ENCODE measurements at regions not wholly inside any gene's neighbourhood (a gene's known extent, or its start where the extent isn't known, plus 50 kb on each side); places are given as distances from the start of the nearest gene placed in this dataset.
A peak's percentile ranks its signal among the peaks of the same experiment; 100 is the strongest.

DNA sequence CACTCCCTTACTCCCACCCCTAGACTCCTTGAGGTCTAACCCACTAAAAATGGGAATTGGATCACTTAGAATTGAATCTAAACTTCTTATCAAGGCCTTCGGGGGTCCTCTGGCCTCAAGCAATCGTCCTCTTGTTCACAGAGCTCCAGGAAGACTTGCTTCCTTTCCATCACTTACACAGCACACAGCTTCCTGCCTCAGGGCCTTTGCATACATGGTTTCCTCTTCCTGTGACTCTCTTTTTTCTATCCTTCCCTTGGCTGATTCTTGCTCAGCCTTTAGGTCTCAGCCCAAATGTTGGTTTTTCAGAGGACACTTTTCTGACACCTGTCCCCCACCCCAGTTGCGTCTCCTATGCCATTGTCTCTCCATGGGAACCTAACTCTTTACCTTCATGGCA, 50.0 kb upstream of the ALDH1B1 start:
- TF ChIP-seq POLR2AphosphoS5 (IDR thresholded peaks at IDR 0.05), result no peak
- TF ChIP-seq, protein P1, sequence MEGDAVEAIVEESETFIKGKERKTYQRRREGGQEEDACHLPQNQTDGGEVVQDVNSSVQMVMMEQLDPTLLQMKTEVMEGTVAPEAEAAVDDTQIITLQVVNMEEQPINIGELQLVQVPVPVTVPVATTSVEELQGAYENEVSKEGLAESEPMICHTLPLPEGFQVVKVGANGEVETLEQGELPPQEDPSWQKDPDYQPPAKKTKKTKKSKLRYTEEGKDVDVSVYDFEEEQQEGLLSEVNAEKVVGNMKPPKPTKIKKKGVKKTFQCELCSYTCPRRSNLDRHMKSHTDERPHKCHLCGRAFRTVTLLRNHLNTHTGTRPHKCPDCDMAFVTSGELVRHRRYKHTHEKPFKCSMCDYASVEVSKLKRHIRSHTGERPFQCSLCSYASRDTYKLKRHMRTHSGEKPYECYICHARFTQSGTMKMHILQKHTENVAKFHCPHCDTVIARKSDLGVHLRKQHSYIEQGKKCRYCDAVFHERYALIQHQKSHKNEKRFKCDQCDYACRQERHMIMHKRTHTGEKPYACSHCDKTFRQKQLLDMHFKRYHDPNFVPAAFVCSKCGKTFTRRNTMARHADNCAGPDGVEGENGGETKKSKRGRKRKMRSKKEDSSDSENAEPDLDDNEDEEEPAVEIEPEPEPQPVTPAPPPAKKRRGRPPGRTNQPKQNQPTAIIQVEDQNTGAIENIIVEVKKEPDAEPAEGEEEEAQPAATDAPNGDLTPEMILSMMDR (IDR thresholded peaks at IDR 0.05), result no peak
- TF ChIP-seq EP300 (IDR thresholded peaks at IDR 0.05), result no peak
- TF ChIP-seq POLR2A (IDR thresholded peaks at IDR 0.05; ENCODE audit: low read depth), result no peak

DNA sequence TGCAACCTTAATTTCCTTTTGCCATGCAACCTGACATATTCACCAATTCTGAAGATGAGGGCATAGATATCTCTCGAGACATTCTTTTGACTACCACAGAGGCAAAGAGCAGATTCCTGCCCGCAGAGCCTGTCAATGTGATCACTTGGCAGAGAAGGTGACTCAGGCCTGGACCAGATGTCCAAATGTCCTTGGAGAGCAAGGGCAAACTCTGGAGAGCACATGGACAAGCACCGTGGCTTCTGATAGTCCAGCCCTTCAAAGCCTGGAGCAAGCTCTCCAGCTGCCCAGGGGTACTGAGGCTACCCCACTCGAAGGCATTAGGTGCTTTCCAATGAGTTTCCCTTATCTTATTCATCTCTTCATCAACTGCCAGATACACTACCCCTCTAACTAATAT, 50.4 kb upstream of the ALDH1B1 start:
- no peak for TF ChIP-seq POLR2A (IDR thresholded peaks at IDR 0.05; ENCODE audit: low read depth)
- TF ChIP-seq, protein P1 (IDR thresholded peaks at IDR 0.05), result no peak
- no peak for TF ChIP-seq POLR2AphosphoS5 (IDR thresholded peaks at IDR 0.05)
- peaks cover 0 to 12% (median 11%) of the 10 kb centered on the region in 4 donors for H3K4me1 ChIP-seq
- peak; percentile 34 for DNase-seq (ENCODE audit: extremely low spot score)
- no peaks in the 10 kb centered on the region for H3K27me3 ChIP-seq
- H3K36me3 ChIP-seq, result no peaks in the 10 kb centered on the region
- intact Hi-C loops (cut with DNase I), result no loop called here
- 94% methylated on average over 4 of the region's 4 CpGs for WGBS
- H3K27ac ChIP-seq (replicated peaks in 1 of 4), result no peak overlapping the region
- H3K9me3 ChIP-seq, result no peaks in the 10 kb centered on the region
- no peak overlapping the region for H3K4me3 ChIP-seq

More for the DNA sequence above, 50.0 kb upstream of the ALDH1B1 start:
- intact Hi-C loops (cut with DNase I), result no loop called here
- H3K9me3 ChIP-seq, result no peaks in the 10 kb centered on the region
- whole genome bisulfite sequencing, result 72% methylated on average over 3 of the region's 3 CpGs
- H3K27ac ChIP-seq (replicated peaks in 1 of 4), result no peak overlapping the region
- no peaks in the 10 kb centered on the region for H3K27me3 ChIP-seq
- no peaks in the 10 kb centered on the region for H3K36me3 ChIP-seq
- H3K4me3 ChIP-seq, result no peak overlapping the region
- H3K4me1 ChIP-seq, result peaks cover 0 to 13% (median 11%) of the 10 kb centered on the region in 4 donors
- DNase-seq (ENCODE audit: extremely low spot score), result peak; percentile 45

GRCh38 chr9:38339496-38339895, 53.0 kb upstream of the ALDH1B1 start:
- Histone ChIP-seq H3K27me3 (no peaks in the 10 kb centered on the region), H3K4me1 (peaks cover 0 to 12% (median 6%) of the 10 kb centered on the region in 4 donors), H3K27ac (replicated peaks in 1 of 4) (no peak overlapping the region), H3K9me3 (no peaks in the 10 kb centered on the region), H3K4me3 (no peak overlapping the region), H3K36me3 (no peaks in the 10 kb centered on the region)
- intact Hi-C loops (cut with DNase I), result no loop called here
- TF ChIP-seq POLR2A (IDR thresholded peaks at IDR 0.05; ENCODE audit: low read depth) (no peak), POLR2AphosphoS5 (IDR thresholded peaks at IDR 0.05) (no peak), EP300 (IDR thresholded peaks at IDR 0.05) (no peak)
- TF ChIP-seq, protein P1 (IDR thresholded peaks at IDR 0.05), result no peak
- 48% methylated on average over 2 of the region's 2 CpGs for WGBS
- no peak for DNase-seq (ENCODE audit: extremely low spot score)

DNA sequence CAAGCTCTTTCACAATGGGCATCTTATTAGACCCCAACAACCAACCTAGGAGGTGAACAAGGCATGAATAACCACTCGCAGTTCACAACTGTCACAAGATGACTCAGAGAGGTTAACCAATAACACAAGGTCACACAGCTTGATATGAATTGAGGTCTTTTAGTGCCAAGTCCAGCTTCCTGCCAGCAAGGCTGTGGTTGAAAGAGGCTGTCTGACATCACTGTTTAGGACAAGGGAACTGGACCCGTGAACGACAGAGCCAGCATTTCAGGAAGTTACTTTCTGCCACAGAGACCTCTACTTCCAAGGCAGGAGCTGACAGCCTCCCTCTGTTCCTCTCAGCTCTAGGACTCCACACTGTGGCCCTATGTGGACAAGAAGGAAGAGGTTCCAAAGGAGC, 53.4 kb upstream of the ALDH1B1 start:
- Histone ChIP-seq H3K27ac (replicated peaks in 1 of 4) (no peak overlapping the region), H3K36me3 (no peaks in the 10 kb centered on the region), H3K27me3 (no peaks in the 10 kb centered on the region), H3K4me1 (peaks cover 0 to 12% (median 6%) of the 10 kb centered on the region in 4 donors), H3K9me3 (no peaks in the 10 kb centered on the region), H3K4me3 (no peak overlapping the region)
- 21% methylated on average over 3 of the region's 3 CpGs for WGBS
- DNase-seq (ENCODE audit: extremely low spot score), result no peak
- intact Hi-C loops (cut with DNase I), result no loop called here
- TF ChIP-seq, protein P1 (IDR thresholded peaks at IDR 0.05), result no peak
- TF ChIP-seq POLR2AphosphoS5 (IDR thresholded peaks at IDR 0.05), result no peak
- TF ChIP-seq POLR2A (IDR thresholded peaks at IDR 0.05; ENCODE audit: low read depth), result no peak
- TF ChIP-seq EP300 (IDR thresholded peaks at IDR 0.05), result no peak

GRCh38 chr9:38338342-38339018, 54.0 kb upstream of the ALDH1B1 start:
- H3K27ac ChIP-seq (replicated peaks in 1 of 4), result no peak overlapping the region
- 90% methylated on average over 5 of the region's 5 CpGs for WGBS
- TF ChIP-seq POLR2AphosphoS5 (IDR thresholded peaks at IDR 0.05), result no peak
- TF ChIP-seq, protein P1 (IDR thresholded peaks at IDR 0.05), result no peak
- no peak for TF ChIP-seq POLR2A (IDR thresholded peaks at IDR 0.05; ENCODE audit: low read depth)
- no peak for TF ChIP-seq EP300 (IDR thresholded peaks at IDR 0.05)
- no peak overlapping the region for H3K4me3 ChIP-seq
- H3K36me3 ChIP-seq, result no peaks in the 10 kb centered on the region
- H3K9me3 ChIP-seq, result no peaks in the 10 kb centered on the region
- H3K4me1 ChIP-seq, result peaks cover 0 to 12% (median 6%) of the 10 kb centered on the region in 4 donors
- DNase-seq (ENCODE audit: extremely low spot score), result no peak
- intact Hi-C loops (cut with DNase I), result no loop called here
- no peaks in the 10 kb centered on the region for H3K27me3 ChIP-seq
